ENCODE measurements at regions not wholly inside any gene's neighbourhood (a gene's known extent, or its start where the extent isn't known, plus 50 kb on each side); places are given as distances from the start of the nearest gene placed in this dataset.

- ChIA-PET CTCF (no interaction called here), POLR2A (no interaction called here)
- H3K27me3 ChIP-seq (replicated peaks in 2 of 5; ENCODE audit: control insufficient read depth in 4 of 5, insufficient read depth in 5 of 5, low read length in 4 of 5), result peaks cover 0 to 15% (median 6%) of the 10 kb centered on the region in 5 experiments
- H3K4me1 ChIP-seq (ENCODE audit: control extremely low read depth in 1 of 4, control insufficient read depth in 4 of 4, insufficient read depth in 4 of 4, low read length in 3 of 4), result no peaks in the 10 kb centered on the region
- H3K36me3 ChIP-seq (ENCODE audit: control insufficient read depth in 4 of 4, insufficient read depth in 4 of 4, low read length in 3 of 4), result no peaks in the 10 kb centered on the region
- no peaks in the 10 kb centered on the region for H3K9me3 ChIP-seq (ENCODE audit: control extremely low read depth in 1 of 5, control insufficient read depth in 4 of 5, insufficient read depth in 2 of 5, low read depth in 1 of 5, low read length in 4 of 5)
- H3K27ac ChIP-seq (ENCODE audit: insufficient read depth in 1 of 2, low read depth in 1 of 2, low read length in 2 of 2, poor library complexity in 1 of 2, severe bottlenecking in 2 of 2), result no peak overlapping the region
- DNase-seq, result no peak
- 78% methylated on average over 3 of the region's 3 CpGs for WGBS (ENCODE audit: insufficient coverage)
- H3K4me3 ChIP-seq (ENCODE audit: control insufficient read depth in 1 of 7, extremely low read depth in 1 of 7, insufficient read depth in 4 of 7, low read depth in 2 of 7, low read length in 6 of 7), result no peak overlapping the region
Observed at GRCh38 chr20:40805592-40805991, 116.6 kb upstream of the MAFB start.

GRCh38 chr20:40806929-40807820, 118.1 kb upstream of the MAFB start:
- CTCF ChIA-PET, result interaction anchor here (0.9 kb wide), 1 partner anchor 10 kb away, joined by 3 read pairs; no protein-coding TSS in a partner anchor
- Histone ChIP-seq H3K36me3 (ENCODE audit: control insufficient read depth in 4 of 4, insufficient read depth in 4 of 4, low read length in 3 of 4) (no peaks in the 10 kb centered on the region), H3K4me1 (ENCODE audit: control extremely low read depth in 1 of 4, control insufficient read depth in 4 of 4, insufficient read depth in 4 of 4, low read length in 3 of 4) (no peaks in the 10 kb centered on the region), H3K9me3 (ENCODE audit: control extremely low read depth in 1 of 5, control insufficient read depth in 4 of 5, insufficient read depth in 2 of 5, low read depth in 1 of 5, low read length in 4 of 5) (no peaks in the 10 kb centered on the region), H3K27me3 (replicated peaks in 2 of 5; ENCODE audit: control insufficient read depth in 4 of 5, insufficient read depth in 5 of 5, low read length in 4 of 5) (peaks cover 0 to 15% (median 6%) of the 10 kb centered on the region in 5 experiments), H3K27ac (ENCODE audit: insufficient read depth in 1 of 2, low read depth in 1 of 2, low read length in 2 of 2, poor library complexity in 1 of 2, severe bottlenecking in 2 of 2) (no peak overlapping the region), H3K4me3 (ENCODE audit: control insufficient read depth in 1 of 7, extremely low read depth in 1 of 7, insufficient read depth in 4 of 7, low read depth in 2 of 7, low read length in 6 of 7) (no peak overlapping the region)
- 87% methylated on average over 20 of the region's 21 CpGs for WGBS (ENCODE audit: insufficient coverage)
- DNase-seq, result no peak
- POLR2A ChIA-PET, result no interaction called here

- Histone ChIP-seq H3K36me3 (ENCODE audit: control insufficient read depth in 4 of 4, insufficient read depth in 4 of 4, low read length in 3 of 4) (no peaks in the 10 kb centered on the region), H3K27me3 (replicated peaks in 2 of 5; ENCODE audit: control insufficient read depth in 4 of 5, insufficient read depth in 5 of 5, low read length in 4 of 5) (peaks cover 0 to 15% (median 6%) of the 10 kb centered on the region in 5 experiments), H3K9me3 (ENCODE audit: control extremely low read depth in 1 of 5, control insufficient read depth in 4 of 5, insufficient read depth in 2 of 5, low read depth in 1 of 5, low read length in 4 of 5) (no peaks in the 10 kb centered on the region), H3K4me3 (ENCODE audit: control insufficient read depth in 1 of 7, extremely low read depth in 1 of 7, insufficient read depth in 4 of 7, low read depth in 2 of 7, low read length in 6 of 7) (no peak overlapping the region), H3K27ac (ENCODE audit: insufficient read depth in 1 of 2, low read depth in 1 of 2, low read length in 2 of 2, poor library complexity in 1 of 2, severe bottlenecking in 2 of 2) (no peak overlapping the region), H3K4me1 (ENCODE audit: control extremely low read depth in 1 of 4, control insufficient read depth in 4 of 4, insufficient read depth in 4 of 4, low read length in 3 of 4) (no peaks in the 10 kb centered on the region)
- WGBS (ENCODE audit: insufficient coverage), result 96% methylated on average over 2 of the region's 2 CpGs
- ChIA-PET POLR2A (no interaction called here), CTCF (interaction anchor here (0.9 kb wide), 1 partner anchor 10 kb away, joined by 3 read pairs; no protein-coding TSS in a partner anchor)
- DNase-seq, result no peak
Observed at GRCh38 chr20:40807821-40808170, 118.8 kb upstream of the MAFB start.

- H3K27ac ChIP-seq (ENCODE audit: insufficient read depth in 1 of 2, low read depth in 1 of 2, low read length in 2 of 2, poor library complexity in 1 of 2, severe bottlenecking in 2 of 2), result no peak overlapping the region
- CTCF ChIA-PET, result interaction anchor here (1.0 kb wide), 1 partner anchor 11 kb away, joined by 3 read pairs; no protein-coding TSS in a partner anchor
- H3K4me3 ChIP-seq (ENCODE audit: control insufficient read depth in 1 of 7, extremely low read depth in 1 of 7, insufficient read depth in 4 of 7, low read depth in 2 of 7, low read length in 6 of 7), result no peak overlapping the region
- no peaks in the 10 kb centered on the region for H3K4me1 ChIP-seq (ENCODE audit: control extremely low read depth in 1 of 4, control insufficient read depth in 4 of 4, insufficient read depth in 4 of 4, low read length in 3 of 4)
- 81% methylated on average over 6 of the region's 6 CpGs for WGBS (ENCODE audit: insufficient coverage)
- DNase-seq, result no peak
- no peaks in the 10 kb centered on the region for H3K36me3 ChIP-seq (ENCODE audit: control insufficient read depth in 4 of 4, insufficient read depth in 4 of 4, low read length in 3 of 4)
- H3K9me3 ChIP-seq (ENCODE audit: control extremely low read depth in 1 of 5, control insufficient read depth in 4 of 5, insufficient read depth in 2 of 5, low read depth in 1 of 5, low read length in 4 of 5), result no peaks in the 10 kb centered on the region
- POLR2A ChIA-PET, result no interaction called here
- H3K27me3 ChIP-seq (replicated peaks in 2 of 5; ENCODE audit: control insufficient read depth in 4 of 5, insufficient read depth in 5 of 5, low read length in 4 of 5), result peaks cover 0 to 9% (median 6%) of the 10 kb centered on the region in 5 experiments
Observed at GRCh38 chr20:40808936-40809335, 119.9 kb upstream of the MAFB start.

- DNase-seq, result no peak
- Histone ChIP-seq H3K27me3 (replicated peaks in 2 of 5; ENCODE audit: control insufficient read depth in 4 of 5, insufficient read depth in 5 of 5, low read length in 4 of 5) (peaks cover 0 to 8% (median 5%) of the 10 kb centered on the region in 5 experiments), H3K9me3 (ENCODE audit: control extremely low read depth in 1 of 5, control insufficient read depth in 4 of 5, insufficient read depth in 2 of 5, low read depth in 1 of 5, low read length in 4 of 5) (no peaks in the 10 kb centered on the region), H3K36me3 (ENCODE audit: control insufficient read depth in 4 of 4, insufficient read depth in 4 of 4, low read length in 3 of 4) (no peaks in the 10 kb centered on the region), H3K4me3 (ENCODE audit: control insufficient read depth in 1 of 7, extremely low read depth in 1 of 7, insufficient read depth in 4 of 7, low read depth in 2 of 7, low read length in 6 of 7) (no peak overlapping the region), H3K4me1 (ENCODE audit: control extremely low read depth in 1 of 4, control insufficient read depth in 4 of 4, insufficient read depth in 4 of 4, low read length in 3 of 4) (no peaks in the 10 kb centered on the region), H3K27ac (ENCODE audit: insufficient read depth in 1 of 2, low read depth in 1 of 2, low read length in 2 of 2, poor library complexity in 1 of 2, severe bottlenecking in 2 of 2) (no peak overlapping the region)
- CTCF ChIA-PET, result interaction anchor here (1.0 kb wide), 1 partner anchor 11 kb away, joined by 3 read pairs; no protein-coding TSS in a partner anchor
- WGBS (ENCODE audit: insufficient coverage), result 71% methylated on average over 3 of the region's 5 CpGs
- POLR2A ChIA-PET, result no interaction called here
Observed at GRCh38 chr20:40809361-40809760, 120.3 kb upstream of the MAFB start.

GRCh38 chr20:40810332-40811000, 121.4 kb upstream of the MAFB start:
- no peaks in the 10 kb centered on the region for H3K9me3 ChIP-seq (ENCODE audit: control extremely low read depth in 1 of 5, control insufficient read depth in 4 of 5, insufficient read depth in 2 of 5, low read depth in 1 of 5, low read length in 4 of 5)
- H3K36me3 ChIP-seq (ENCODE audit: control insufficient read depth in 4 of 4, insufficient read depth in 4 of 4, low read length in 3 of 4), result no peaks in the 10 kb centered on the region
- POLR2A ChIA-PET, result no interaction called here
- no peak overlapping the region for H3K4me3 ChIP-seq (ENCODE audit: control insufficient read depth in 1 of 7, extremely low read depth in 1 of 7, insufficient read depth in 4 of 7, low read depth in 2 of 7, low read length in 6 of 7)
- H3K27me3 ChIP-seq (replicated peaks in 2 of 5; ENCODE audit: control insufficient read depth in 4 of 5, insufficient read depth in 5 of 5, low read length in 4 of 5), result peaks cover 0 to 6% (median 2%) of the 10 kb centered on the region in 5 experiments
- CTCF ChIA-PET, result no interaction called here
- H3K27ac ChIP-seq (ENCODE audit: insufficient read depth in 1 of 2, low read depth in 1 of 2, low read length in 2 of 2, poor library complexity in 1 of 2, severe bottlenecking in 2 of 2), result no peak overlapping the region
- no peak for DNase-seq
- WGBS (ENCODE audit: insufficient coverage), result 100% methylated on average over 3 of the region's 5 CpGs
- no peaks in the 10 kb centered on the region for H3K4me1 ChIP-seq (ENCODE audit: control extremely low read depth in 1 of 4, control insufficient read depth in 4 of 4, insufficient read depth in 4 of 4, low read length in 3 of 4)

GRCh38 chr20:40811004-40811403, 122.0 kb upstream of the MAFB start:
- CTCF ChIA-PET, result no interaction called here
- POLR2A ChIA-PET, result no interaction called here
- Histone ChIP-seq H3K27me3 (replicated peaks in 2 of 5; ENCODE audit: control insufficient read depth in 4 of 5, insufficient read depth in 5 of 5, low read length in 4 of 5) (peaks cover 0 to 8% (median 0%) of the 10 kb centered on the region in 5 experiments), H3K9me3 (ENCODE audit: control extremely low read depth in 1 of 5, control insufficient read depth in 4 of 5, insufficient read depth in 2 of 5, low read depth in 1 of 5, low read length in 4 of 5) (no peaks in the 10 kb centered on the region), H3K36me3 (ENCODE audit: control insufficient read depth in 4 of 4, insufficient read depth in 4 of 4, low read length in 3 of 4) (no peaks in the 10 kb centered on the region), H3K4me1 (ENCODE audit: control extremely low read depth in 1 of 4, control insufficient read depth in 4 of 4, insufficient read depth in 4 of 4, low read length in 3 of 4) (no peaks in the 10 kb centered on the region), H3K4me3 (ENCODE audit: control insufficient read depth in 1 of 7, extremely low read depth in 1 of 7, insufficient read depth in 4 of 7, low read depth in 2 of 7, low read length in 6 of 7) (no peak overlapping the region), H3K27ac (ENCODE audit: insufficient read depth in 1 of 2, low read depth in 1 of 2, low read length in 2 of 2, poor library complexity in 1 of 2, severe bottlenecking in 2 of 2) (no peak overlapping the region)
- 100% methylated on average over 2 of the region's 4 CpGs for WGBS (ENCODE audit: insufficient coverage)
- DNase-seq, result no peak

Measured in common myeloid progenitor, CD34-positive (primary cell).